Epithelial cell of proximal tubule (primary cell): ENCODE measurements at regions not wholly inside any gene's neighbourhood (a gene's known extent, or its start where the extent isn't known, plus 50 kb on each side); places are given as distances from the start of the nearest gene placed in this dataset.
"Not testable (repeated sequence)": the region's sequence is repeated elsewhere in the genome, so short reads cannot be mapped to it uniquely, and the experiment has no call there.

Source experiments
- DNase-seq: peaks from one replicate; pipeline ENCODE4 v3.0.0-alpha.2; 2011; ENCODE audit warnings: low read depth
- H3K4me3 ChIP-seq: 2 replicates; pipeline ENCODE4 v1.5.1; 2011; ENCODE audit warnings: low read depth, mild to moderate bottlenecking, low read length
- TF ChIP-seq, protein P1 (sequence below): conservative IDR thresholded peaks from 2 replicates; pipeline ENCODE4 v1.5.1; 2012; ENCODE audit warnings: low read depth, mild to moderate bottlenecking, low read length

DNA sequence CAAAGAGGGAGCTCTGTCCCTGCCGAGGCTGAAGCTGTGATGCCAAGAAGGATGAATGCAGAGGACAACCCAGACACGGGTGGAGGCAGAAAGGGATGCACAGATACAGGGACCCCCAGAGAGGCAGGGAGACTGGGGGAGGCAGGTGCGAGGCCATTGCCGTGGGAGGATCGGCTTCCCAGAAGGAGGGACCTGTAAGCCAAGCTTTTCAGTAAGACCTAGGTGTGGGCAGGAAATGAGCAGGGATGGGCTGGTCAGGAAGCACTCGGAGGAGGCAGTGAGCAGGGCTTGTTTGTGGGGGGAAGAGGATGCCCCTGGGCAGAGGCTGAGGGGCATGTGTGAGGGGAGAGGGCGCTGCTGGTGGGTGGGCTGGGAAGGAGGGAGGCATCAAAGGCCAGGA, 67.7 kb upstream of the WNT4 start:
- no peak for DNase-seq
- TF ChIP-seq, protein P1, sequence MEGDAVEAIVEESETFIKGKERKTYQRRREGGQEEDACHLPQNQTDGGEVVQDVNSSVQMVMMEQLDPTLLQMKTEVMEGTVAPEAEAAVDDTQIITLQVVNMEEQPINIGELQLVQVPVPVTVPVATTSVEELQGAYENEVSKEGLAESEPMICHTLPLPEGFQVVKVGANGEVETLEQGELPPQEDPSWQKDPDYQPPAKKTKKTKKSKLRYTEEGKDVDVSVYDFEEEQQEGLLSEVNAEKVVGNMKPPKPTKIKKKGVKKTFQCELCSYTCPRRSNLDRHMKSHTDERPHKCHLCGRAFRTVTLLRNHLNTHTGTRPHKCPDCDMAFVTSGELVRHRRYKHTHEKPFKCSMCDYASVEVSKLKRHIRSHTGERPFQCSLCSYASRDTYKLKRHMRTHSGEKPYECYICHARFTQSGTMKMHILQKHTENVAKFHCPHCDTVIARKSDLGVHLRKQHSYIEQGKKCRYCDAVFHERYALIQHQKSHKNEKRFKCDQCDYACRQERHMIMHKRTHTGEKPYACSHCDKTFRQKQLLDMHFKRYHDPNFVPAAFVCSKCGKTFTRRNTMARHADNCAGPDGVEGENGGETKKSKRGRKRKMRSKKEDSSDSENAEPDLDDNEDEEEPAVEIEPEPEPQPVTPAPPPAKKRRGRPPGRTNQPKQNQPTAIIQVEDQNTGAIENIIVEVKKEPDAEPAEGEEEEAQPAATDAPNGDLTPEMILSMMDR, result no peak
- no peak overlapping the region for H3K4me3 ChIP-seq

DNA sequence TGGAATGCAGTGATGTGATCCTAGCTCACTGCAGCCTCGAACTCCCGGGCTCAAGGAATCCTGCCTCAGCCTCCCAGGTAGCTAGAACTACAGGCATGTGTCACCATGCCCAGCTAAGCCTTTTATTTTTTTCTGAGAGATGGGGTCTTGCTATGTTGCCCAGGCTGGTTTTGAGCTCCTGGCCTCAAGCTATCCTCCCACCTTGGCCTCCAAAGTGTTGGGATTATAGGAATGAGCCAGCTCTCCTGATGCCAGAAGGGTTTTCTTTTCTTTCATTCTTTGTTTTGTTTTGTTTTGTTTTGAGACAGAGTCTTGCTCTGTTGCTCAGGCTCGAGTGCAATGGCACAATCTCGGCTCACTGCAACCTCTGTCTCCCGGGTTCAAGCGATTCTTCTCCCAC, 68.6 kb upstream of the WNT4 start:
- DNase-seq, H3K4me3 ChIP-seq: not testable (repeated sequence)

DNA sequence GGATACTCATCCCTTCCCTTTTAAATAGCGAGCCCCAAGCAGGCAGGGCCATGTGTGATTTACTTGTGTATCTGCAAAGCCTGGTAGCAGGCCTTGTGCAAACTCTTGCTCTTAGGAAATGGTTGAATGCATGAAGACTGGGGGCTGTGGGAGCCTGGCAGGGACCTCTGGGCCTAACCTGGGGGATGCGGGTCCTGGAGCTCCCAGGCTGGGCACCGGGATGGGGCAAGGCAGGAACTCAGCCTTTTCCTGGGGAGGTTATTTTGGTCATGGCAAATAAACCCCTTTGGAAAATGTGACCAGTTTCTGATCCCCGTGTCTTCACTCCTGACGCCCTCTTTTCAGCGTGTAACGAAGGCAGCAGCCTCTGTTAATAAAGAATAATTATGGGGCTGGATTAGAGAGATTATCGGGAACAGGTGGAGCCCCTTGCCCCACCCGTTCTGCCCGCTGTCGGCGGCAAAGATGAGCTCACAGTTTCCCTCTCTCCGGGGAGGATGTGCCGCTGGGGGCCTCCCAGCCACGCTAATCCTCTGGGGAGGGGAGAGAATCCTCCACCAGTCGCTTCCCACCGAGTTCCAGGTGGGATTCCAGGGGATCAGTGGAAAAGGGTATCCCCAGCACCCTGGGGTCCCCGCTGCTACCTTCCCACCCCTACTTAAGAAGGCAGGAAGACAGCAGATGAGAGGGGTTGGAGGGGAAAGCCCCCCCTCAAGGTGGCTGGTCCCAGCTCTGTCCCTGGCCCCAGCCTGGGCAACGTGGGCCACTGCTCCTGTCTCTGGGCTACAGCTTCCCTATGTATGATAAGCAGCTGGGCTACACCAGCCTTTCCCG, 69.7 kb upstream of the WNT4 start:
- no peak overlapping the region for H3K4me3 ChIP-seq
- DNase-seq, result no peak
- TF ChIP-seq, protein P1, result no peak

DNA sequence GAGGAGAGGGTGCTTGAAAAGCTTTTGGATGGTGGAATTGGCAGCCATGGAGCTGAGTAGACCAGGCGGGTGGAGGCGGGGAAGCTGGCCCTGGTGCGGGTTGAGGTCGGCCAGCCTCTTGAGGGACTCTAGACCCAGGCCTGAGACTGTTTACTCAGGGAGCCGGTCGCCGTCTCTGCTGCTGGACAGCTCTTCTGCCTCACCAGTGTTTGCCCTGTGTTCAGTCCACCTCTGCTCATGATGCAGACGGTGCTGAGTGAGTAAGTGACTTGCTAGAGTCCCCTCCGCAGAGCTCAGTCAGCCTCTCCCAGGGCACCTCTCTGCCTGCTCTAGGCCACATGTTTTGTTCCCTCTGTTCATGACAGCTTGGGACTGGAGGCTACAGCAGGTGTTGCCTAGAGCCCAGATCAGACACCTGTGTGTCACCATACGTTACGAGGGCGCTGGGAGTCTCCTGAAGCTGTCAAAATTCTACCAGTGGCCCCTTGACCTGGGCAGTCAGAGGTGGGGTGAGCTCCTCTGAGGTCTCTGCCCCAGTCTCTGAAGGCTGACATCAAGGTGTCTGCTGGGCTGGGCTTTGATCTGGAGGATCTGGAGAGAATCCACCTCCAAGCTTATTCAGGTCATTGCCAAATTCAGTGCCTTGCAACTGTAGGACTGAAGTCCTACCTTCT, 73.5 kb upstream of the WNT4 start:
- DNase-seq, result no peak
- TF ChIP-seq, protein P1, result no peak
- H3K4me3 ChIP-seq, result no peak overlapping the region

DNA sequence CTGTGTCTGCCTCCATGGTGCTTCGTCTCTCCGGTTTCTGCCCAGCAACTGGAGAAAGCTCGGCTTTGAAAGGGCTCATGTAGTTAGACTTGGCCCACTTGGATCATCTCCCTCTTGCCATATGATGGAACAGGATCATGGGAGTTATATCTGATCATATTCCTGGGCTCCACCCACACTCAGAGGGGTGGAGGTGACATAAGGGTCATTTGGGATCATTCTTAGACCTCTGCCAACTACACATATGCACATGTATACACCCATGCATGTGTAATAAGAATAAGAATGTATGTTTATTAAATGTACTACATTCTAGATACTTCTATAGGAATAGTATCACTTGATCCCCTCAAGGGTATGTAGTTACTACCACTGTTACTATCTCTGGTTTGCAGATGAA, 74.1 kb upstream of the WNT4 start:
- TF ChIP-seq, protein P1, result no peak
- DNase-seq, result no peak
- H3K4me3 ChIP-seq, result no peak overlapping the region

DNA sequence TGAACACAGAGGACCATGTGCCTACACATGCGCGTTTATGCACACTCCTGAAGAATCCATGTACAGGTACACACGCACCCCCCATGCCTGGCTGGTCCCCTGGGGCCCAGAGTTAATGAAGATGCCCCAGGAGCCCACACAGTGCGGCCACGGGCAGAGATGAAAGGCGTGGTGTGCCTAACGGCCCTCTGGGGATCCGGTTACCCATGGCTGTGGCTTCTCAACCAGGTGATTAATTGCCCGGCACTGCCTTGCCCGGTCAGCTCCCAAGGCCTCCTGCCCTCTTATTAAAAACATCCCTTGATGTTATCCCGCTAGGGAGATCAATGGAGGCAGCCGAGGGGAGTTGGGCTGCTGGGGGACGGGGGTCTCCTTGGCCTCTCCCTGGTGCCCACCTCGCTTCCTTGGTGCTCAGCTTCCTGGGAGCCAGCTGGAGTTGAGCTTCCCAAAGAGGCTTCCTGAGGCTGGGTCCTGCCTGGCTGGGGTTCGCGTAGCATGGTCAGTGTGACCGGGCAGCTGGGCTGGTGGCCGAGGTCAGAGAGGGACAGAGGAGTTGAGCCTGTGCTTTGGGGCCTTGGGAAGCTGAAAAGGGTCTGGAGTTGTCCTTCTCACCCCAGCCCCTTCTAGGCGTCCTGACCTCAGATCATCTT, 75.0 kb upstream of the WNT4 start:
- no peak overlapping the region for H3K4me3 ChIP-seq
- TF ChIP-seq, protein P1, result no peak
- DNase-seq, result no peak

DNA sequence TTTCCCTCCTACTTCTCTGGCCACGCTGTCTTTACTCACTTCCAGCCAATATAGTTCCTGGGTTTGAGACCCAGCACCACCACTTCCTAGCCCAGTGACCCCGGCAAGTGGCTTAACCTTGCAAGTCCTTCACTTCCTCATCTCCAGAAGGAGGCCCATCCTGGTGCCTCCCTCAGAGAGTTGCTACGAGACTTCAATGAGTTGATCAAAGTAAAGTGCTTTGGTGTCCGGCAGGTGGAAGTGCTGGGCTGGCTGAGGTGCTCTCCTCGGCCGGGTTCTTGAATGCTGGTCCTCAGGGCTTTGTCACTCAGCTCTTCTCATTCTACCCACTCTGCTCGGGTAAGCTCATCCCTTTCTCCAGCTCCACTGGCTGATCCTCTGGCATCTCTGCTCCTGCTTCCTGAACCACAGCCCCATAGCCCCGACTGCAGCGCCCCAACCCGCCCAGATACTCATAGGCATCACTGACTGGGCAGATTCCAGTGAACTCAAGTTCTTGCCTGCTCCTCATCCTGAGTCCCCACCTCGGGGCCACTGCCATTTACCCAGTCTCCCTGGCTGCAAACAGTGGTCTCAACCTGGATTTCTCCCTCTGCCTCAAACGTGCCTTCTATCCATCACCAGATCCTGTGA, 75.8 kb upstream of the WNT4 start:
- no peak for DNase-seq
- TF ChIP-seq, protein P1, result no peak
- no peak overlapping the region for H3K4me3 ChIP-seq
